ENCODE measurements at regions not wholly inside any gene's neighbourhood (a gene's known extent, or its start where the extent isn't known, plus 50 kb on each side); places are given as distances from the start of the nearest gene placed in this dataset.

DNA sequence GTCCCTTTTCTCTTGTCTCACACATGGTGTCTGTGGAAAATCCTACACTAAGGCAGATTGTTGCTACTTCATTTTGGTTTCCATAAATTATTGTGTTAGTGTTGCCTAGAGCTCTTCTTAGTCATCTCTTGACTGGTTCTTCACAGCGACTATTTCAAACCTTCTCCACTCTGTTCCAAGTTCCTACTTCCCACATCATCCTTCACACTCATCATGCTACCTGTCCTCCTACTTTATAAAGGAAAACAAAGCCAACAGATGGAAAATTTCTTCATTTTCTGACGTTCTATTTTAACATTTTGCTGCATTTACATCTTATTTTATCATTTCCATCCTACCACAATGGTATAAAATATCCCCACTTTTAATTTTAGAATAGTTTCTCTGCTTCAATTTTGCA is 614.1 kb downstream of the LMO7 start:
- POLR2A ChIA-PET, result no interaction called here
- Histone ChIP-seq H3K9ac (no peak overlapping the region), H3K27ac (ENCODE audit: low read depth in 2 of 2, low read length in 1 of 2) (no peak overlapping the region), H4K20me1 (ENCODE audit: insufficient read depth) (no peaks in the 10 kb centered on the region), H2AFZ (ENCODE audit: low read depth) (no peak overlapping the region), H3K4me3 (ENCODE audit: low read depth in 2 of 2, low read length in 1 of 2) (no peak overlapping the region), H3K9me3 (no peaks in the 10 kb centered on the region), H3K9me2 (no peaks in the 10 kb centered on the region), H3K27me3 (ENCODE audit: insufficient read depth) (no peaks in the 10 kb centered on the region), H3K4me2 (no peak overlapping the region), H3K4me1 (ENCODE audit: control insufficient read depth in 1 of 2, insufficient read depth in 2 of 2, low read depth in 1 of 2, low read length in 1 of 2) (no peaks in the 10 kb centered on the region), H3K36me3 (replicated peaks in 1 of 2; ENCODE audit: control insufficient read depth in 1 of 2, insufficient read depth in 2 of 2, low read length in 1 of 2) (no peaks in the 10 kb centered on the region), H3K79me2 (ENCODE audit: insufficient read depth) (no peaks in the 10 kb centered on the region), H3F3A (replicated peaks; ENCODE audit: insufficient read depth) (no peaks in the 10 kb centered on the region)
- 0% methylated on average over 2 of the region's 2 CpGs for WGBS (ENCODE audit: low lambda C conversion rate)
- no peak for DNase-seq
- CTCF ChIA-PET, result no interaction called here
- TF ChIP-seq RFX5 (IDR thresholded peaks at IDR 0.05; ENCODE audit: low read length) (no peak), TAF1 (IDR thresholded peaks at IDR 0.05; ENCODE audit: borderline replicate concordance, low read depth, low read length) (no peak), RXRA (IDR thresholded peaks at IDR 0.05; ENCODE audit: borderline replicate concordance, low read depth) (no peak), FOXJ3 (CRISPR knock-in tag; IDR thresholded peaks at IDR 0.05) (no peak), MEF2A (IDR thresholded peaks at IDR 0.05; ENCODE audit: borderline replicate concordance, low read depth) (no peak)
- TF ChIP-seq, protein P1, sequence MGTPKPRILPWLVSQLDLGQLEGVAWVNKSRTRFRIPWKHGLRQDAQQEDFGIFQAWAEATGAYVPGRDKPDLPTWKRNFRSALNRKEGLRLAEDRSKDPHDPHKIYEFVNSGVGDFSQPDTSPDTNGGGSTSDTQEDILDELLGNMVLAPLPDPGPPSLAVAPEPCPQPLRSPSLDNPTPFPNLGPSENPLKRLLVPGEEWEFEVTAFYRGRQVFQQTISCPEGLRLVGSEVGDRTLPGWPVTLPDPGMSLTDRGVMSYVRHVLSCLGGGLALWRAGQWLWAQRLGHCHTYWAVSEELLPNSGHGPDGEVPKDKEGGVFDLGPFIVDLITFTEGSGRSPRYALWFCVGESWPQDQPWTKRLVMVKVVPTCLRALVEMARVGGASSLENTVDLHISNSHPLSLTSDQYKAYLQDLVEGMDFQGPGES (IDR thresholded peaks at IDR 0.05; ENCODE audit: low read depth, low read length), result no peak

DNA sequence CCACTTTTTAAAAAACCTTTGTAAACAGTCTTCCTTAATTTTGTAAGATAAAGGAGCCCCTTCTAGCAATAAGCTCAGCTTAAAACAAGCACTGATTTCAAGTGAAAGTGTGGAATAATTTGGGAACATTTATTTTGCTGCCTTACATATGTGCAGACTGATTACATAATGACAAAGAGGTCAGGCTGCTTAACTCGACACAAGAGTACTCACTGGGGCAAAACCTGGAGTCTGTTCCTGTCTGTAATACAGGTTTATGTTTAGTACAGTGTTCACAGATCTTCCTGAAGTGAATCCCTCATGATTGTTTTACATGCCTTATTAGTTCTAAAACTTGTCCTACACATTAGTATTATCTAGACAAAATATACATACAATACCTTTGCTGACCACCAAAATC is 609.8 kb downstream of the LMO7 start:
- Histone ChIP-seq H3K27ac (ENCODE audit: low read depth in 2 of 2, low read length in 1 of 2) (no peak overlapping the region), H4K20me1 (ENCODE audit: insufficient read depth) (no peaks in the 10 kb centered on the region), H2AFZ (ENCODE audit: low read depth) (no peak overlapping the region), H3K9me2 (no peaks in the 10 kb centered on the region), H3K4me1 (ENCODE audit: control insufficient read depth in 1 of 2, insufficient read depth in 2 of 2, low read depth in 1 of 2, low read length in 1 of 2) (no peaks in the 10 kb centered on the region), H3F3A (replicated peaks; ENCODE audit: insufficient read depth) (no peaks in the 10 kb centered on the region), H3K4me2 (no peak overlapping the region), H3K36me3 (replicated peaks in 1 of 2; ENCODE audit: control insufficient read depth in 1 of 2, insufficient read depth in 2 of 2, low read length in 1 of 2) (no peaks in the 10 kb centered on the region), H3K4me3 (ENCODE audit: low read depth in 2 of 2, low read length in 1 of 2) (no peak overlapping the region), H3K27me3 (ENCODE audit: insufficient read depth) (no peaks in the 10 kb centered on the region), H3K9me3 (no peaks in the 10 kb centered on the region), H3K79me2 (ENCODE audit: insufficient read depth) (no peaks in the 10 kb centered on the region), H3K9ac (no peak overlapping the region)
- WGBS (ENCODE audit: low lambda C conversion rate), result 6% methylated on average over 1 of the region's 1 CpG
- ChIA-PET POLR2A (no interaction called here), CTCF (no interaction called here)
- no peak for DNase-seq
- no peak for TF ChIP-seq GABPA (IDR thresholded peaks at IDR 0.05; ENCODE audit: low read depth)
- TF ChIP-seq GATA2 (CRISPR knock-in tag; IDR thresholded peaks at IDR 0.05), result no peak
- no peak for TF ChIP-seq RCOR1 (IDR thresholded peaks at IDR 0.05; ENCODE audit: low read length)
- TF ChIP-seq FOXM1 (IDR thresholded peaks at IDR 0.05; ENCODE audit: low read depth), result no peak
- TF ChIP-seq FOSL2 (IDR thresholded peaks at IDR 0.05; ENCODE audit: borderline replicate concordance, low read depth), result no peak

DNA sequence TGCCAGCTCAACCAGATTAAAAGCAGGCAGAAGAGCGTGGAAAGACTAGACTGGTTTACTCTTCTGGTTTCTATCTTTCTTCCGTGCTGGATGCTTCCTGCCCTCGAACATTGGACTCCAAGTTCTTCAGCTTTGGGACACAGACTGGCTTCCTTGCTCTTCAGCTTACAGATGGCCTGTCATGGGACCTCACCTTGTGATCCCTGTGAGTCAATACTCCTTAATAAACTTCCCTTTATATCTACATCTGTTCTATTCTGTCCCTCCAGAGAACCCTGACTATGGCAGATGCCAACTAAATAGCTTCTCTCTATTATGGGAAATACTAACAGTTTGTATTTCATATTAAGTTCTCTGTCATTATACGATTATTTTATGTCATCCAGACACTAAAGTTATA is 609.1 kb downstream of the LMO7 start:
- Histone ChIP-seq H3K9me2 (no peaks in the 10 kb centered on the region), H2AFZ (ENCODE audit: low read depth) (no peak overlapping the region), H3K79me2 (ENCODE audit: insufficient read depth) (no peaks in the 10 kb centered on the region), H3F3A (replicated peaks; ENCODE audit: insufficient read depth) (no peaks in the 10 kb centered on the region), H3K4me2 (no peak overlapping the region), H3K27me3 (ENCODE audit: insufficient read depth) (no peaks in the 10 kb centered on the region), H3K9ac (no peak overlapping the region), H4K20me1 (ENCODE audit: insufficient read depth) (no peaks in the 10 kb centered on the region), H3K4me1 (ENCODE audit: control insufficient read depth in 1 of 2, insufficient read depth in 2 of 2, low read depth in 1 of 2, low read length in 1 of 2) (no peaks in the 10 kb centered on the region), H3K9me3 (no peaks in the 10 kb centered on the region), H3K4me3 (ENCODE audit: low read depth in 2 of 2, low read length in 1 of 2) (no peak overlapping the region), H3K36me3 (replicated peaks in 1 of 2; ENCODE audit: control insufficient read depth in 1 of 2, insufficient read depth in 2 of 2, low read length in 1 of 2) (no peaks in the 10 kb centered on the region), H3K27ac (ENCODE audit: low read depth in 2 of 2, low read length in 1 of 2) (no peak overlapping the region)
- 2% methylated on average over 4 of the region's 4 CpGs for WGBS (ENCODE audit: low lambda C conversion rate)
- ChIA-PET POLR2A (no interaction called here), CTCF (no interaction called here)
- TF ChIP-seq, protein P2, sequence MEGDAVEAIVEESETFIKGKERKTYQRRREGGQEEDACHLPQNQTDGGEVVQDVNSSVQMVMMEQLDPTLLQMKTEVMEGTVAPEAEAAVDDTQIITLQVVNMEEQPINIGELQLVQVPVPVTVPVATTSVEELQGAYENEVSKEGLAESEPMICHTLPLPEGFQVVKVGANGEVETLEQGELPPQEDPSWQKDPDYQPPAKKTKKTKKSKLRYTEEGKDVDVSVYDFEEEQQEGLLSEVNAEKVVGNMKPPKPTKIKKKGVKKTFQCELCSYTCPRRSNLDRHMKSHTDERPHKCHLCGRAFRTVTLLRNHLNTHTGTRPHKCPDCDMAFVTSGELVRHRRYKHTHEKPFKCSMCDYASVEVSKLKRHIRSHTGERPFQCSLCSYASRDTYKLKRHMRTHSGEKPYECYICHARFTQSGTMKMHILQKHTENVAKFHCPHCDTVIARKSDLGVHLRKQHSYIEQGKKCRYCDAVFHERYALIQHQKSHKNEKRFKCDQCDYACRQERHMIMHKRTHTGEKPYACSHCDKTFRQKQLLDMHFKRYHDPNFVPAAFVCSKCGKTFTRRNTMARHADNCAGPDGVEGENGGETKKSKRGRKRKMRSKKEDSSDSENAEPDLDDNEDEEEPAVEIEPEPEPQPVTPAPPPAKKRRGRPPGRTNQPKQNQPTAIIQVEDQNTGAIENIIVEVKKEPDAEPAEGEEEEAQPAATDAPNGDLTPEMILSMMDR (IDR thresholded peaks at IDR 0.05), result no peak
- TF ChIP-seq MEF2A (IDR thresholded peaks at IDR 0.05; ENCODE audit: borderline replicate concordance, low read depth) (no peak), FOXJ3 (CRISPR knock-in tag; IDR thresholded peaks at IDR 0.05) (no peak), YY1 (IDR thresholded peaks at IDR 0.05; ENCODE audit: low read depth) (no peak), USF2 (IDR thresholded peaks at IDR 0.05; ENCODE audit: borderline replicate concordance, low read depth, low read length) (no peak), EZH2phosphoT487 (IDR thresholded peaks at IDR 0.05; ENCODE audit: borderline replicate concordance, low read depth) (no peak), CHD2 (IDR thresholded peaks at IDR 0.05; ENCODE audit: low read length, partially characterized antibody) (no peak), POLR2AphosphoS5 (IDR thresholded peaks at IDR 0.05; ENCODE audit: low read depth, low read length) (no peak)
- TF ChIP-seq, protein P3, sequence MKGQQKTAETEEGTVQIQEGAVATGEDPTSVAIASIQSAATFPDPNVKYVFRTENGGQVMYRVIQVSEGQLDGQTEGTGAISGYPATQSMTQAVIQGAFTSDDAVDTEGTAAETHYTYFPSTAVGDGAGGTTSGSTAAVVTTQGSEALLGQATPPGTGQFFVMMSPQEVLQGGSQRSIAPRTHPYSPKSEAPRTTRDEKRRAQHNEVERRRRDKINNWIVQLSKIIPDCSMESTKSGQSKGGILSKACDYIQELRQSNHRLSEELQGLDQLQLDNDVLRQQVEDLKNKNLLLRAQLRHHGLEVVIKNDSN (IDR thresholded peaks at IDR 0.05; ENCODE audit: borderline replicate concordance, low read depth), result no peak
- DNase-seq, result no peak
